ENCODE measurements at regions not wholly inside any gene's neighbourhood (a gene's known extent, or its start where the extent isn't known, plus 50 kb on each side); places are given as distances from the start of the nearest gene placed in this dataset.

DNA sequence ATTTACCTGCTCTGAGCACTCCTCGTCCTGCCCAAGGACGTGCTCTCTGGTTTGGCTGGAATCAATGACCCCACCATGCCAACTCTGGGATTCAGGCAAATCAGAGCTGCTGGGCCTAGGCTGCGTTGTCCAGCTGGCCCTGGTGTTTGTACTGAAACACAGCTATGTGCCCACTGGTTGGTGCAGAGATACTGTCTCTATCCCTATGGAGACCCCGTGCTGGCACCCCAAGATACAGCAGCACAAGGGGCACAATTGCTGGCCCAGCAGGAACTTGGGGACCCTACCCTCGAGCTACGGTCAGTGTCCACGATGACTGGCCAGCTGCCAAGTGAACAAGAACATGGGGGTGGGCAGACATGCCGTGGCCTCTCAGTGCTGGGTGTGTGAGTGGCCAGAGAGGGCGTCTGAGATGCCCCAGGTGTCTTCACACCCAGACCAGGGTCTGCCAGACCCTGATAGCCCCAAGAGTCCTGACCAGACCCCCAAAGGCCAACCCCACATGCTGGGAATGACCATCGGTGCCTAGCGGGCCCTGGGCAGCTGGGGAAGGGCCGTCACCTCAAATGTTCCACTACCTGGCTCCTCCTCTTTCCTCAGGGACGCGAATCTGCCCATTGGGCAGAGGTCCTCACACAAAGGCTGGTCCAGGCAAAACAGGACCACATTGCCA, 79.3 kb upstream of the ZNF479 start:
- TF ChIP-seq YY1 (IDR thresholded peaks at IDR 0.05; ENCODE audit: insufficient read depth, insufficient read length) (no peak), SUZ12 (IDR thresholded peaks at IDR 0.05; ENCODE audit: extremely low read depth, insufficient read depth, insufficient read length) (no peak)

Data from NT2/D1 (cell line).